Osteoblast (primary cell): ENCODE measurements at regions not wholly inside any gene's neighbourhood (a gene's known extent, or its start where the extent isn't known, plus 50 kb on each side); places are given as distances from the start of the nearest gene placed in this dataset.

Experiments
- DNase-seq: peaks from one replicate; pipeline ENCODE4 v3.0.0; 2011; ENCODE audit warnings: low spot score, mixed read lengths; ENCODE audit not compliant: insufficient read length; ENCODE audit errors: missing footprints
- H2AFZ ChIP-seq: 2 replicates; pipeline ENCODE4 v1.6.0; 2011; ENCODE audit warnings: mild to moderate bottlenecking, low read length
- H3K27ac ChIP-seq: 2 replicates; pipeline ENCODE4 v1.5.1; 2011; ENCODE audit warnings: mild to moderate bottlenecking, low read depth, low read length, moderate library complexity
- H3K27me3 ChIP-seq: 2 replicates; pipeline ENCODE4 v1.6.0; 2012; ENCODE audit warnings: mild to moderate bottlenecking, control low read depth, inconsistent platforms, low read length, moderate library complexity; ENCODE audit not compliant: insufficient read depth
- H3K36me3 ChIP-seq: 2 replicates; pipeline ENCODE4 v1.5.1; 2011; ENCODE audit warnings: mild to moderate bottlenecking, low read length, control low read depth, moderate library complexity; ENCODE audit not compliant: insufficient read depth
- H3K4me1 ChIP-seq: 2 replicates; pipeline ENCODE4 v1.5.1; 2011; ENCODE audit warnings: mild to moderate bottlenecking, low read length, control low read depth, moderate library complexity; ENCODE audit not compliant: insufficient read depth
- H3K4me2 ChIP-seq: 2 replicates; pipeline ENCODE4 v1.6.0; 2011; ENCODE audit warnings: mild to moderate bottlenecking, low read length; ENCODE audit not compliant: insufficient read depth
- H3K4me3 ChIP-seq: fragments of 200-600 bp; sonication (generic); 3 replicates; pipeline ENCODE4 v1.5.1; 2012; ENCODE audit warnings: mild to moderate bottlenecking, low read length, inconsistent platforms; ENCODE audit not compliant: insufficient read depth
- H3K79me2 ChIP-seq: 2 replicates; pipeline ENCODE4 v1.6.0; 2012; ENCODE audit warnings: mild to moderate bottlenecking, low read length, control low read depth, inconsistent platforms; ENCODE audit not compliant: insufficient read depth
- H3K9me3 ChIP-seq: 2 replicates; pipeline ENCODE4 v1.5.1; 2011; ENCODE audit warnings: low read depth, low read length, control low read depth
- H4K20me1 ChIP-seq: 2 replicates; pipeline ENCODE4 v1.6.0; 2012; ENCODE audit warnings: mild to moderate bottlenecking, low read length, control low read depth; ENCODE audit not compliant: insufficient read depth
- TF ChIP-seq, protein P1 (sequence below): IDR thresholded peaks from 2 replicates; pipeline ENCODE4 v1.5.1; 2011; ENCODE audit warnings: mild to moderate bottlenecking, low read depth, low read length, moderate library complexity; ENCODE audit errors: extremely low read depth

DNA sequence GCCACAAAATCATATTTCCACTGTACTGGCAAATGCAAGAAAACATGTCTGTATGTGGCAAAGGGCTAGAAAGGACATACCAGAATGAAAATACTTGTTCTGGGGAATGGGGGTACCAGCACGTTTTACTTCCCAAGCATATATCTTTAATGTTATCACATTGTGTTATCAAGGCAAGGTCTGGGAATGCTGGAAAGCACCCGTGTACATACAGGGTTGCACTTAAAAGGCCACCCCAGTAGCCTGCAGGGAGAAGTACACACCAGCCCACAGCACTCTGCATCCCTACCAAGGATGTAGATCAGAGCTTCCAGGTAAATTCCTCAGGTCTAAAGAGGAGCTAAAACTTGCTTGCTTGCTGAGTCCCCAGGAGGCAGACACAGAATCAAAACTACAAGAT is 381.8 kb downstream of the RRAGC start:
- Histone ChIP-seq H3K27me3 (peaks cover 8% of the 10 kb centered on the region), H3K36me3 (no peaks in the 10 kb centered on the region), H4K20me1 (no peaks in the 10 kb centered on the region), H3K4me2 (no peak overlapping the region), H3K27ac (no peak overlapping the region), H2AFZ (no peak overlapping the region), H3K4me1 (no peaks in the 10 kb centered on the region), H3K9me3 (no peaks in the 10 kb centered on the region), H3K4me3 (no peak overlapping the region), H3K79me2 (no peaks in the 10 kb centered on the region)
- TF ChIP-seq, protein P1, sequence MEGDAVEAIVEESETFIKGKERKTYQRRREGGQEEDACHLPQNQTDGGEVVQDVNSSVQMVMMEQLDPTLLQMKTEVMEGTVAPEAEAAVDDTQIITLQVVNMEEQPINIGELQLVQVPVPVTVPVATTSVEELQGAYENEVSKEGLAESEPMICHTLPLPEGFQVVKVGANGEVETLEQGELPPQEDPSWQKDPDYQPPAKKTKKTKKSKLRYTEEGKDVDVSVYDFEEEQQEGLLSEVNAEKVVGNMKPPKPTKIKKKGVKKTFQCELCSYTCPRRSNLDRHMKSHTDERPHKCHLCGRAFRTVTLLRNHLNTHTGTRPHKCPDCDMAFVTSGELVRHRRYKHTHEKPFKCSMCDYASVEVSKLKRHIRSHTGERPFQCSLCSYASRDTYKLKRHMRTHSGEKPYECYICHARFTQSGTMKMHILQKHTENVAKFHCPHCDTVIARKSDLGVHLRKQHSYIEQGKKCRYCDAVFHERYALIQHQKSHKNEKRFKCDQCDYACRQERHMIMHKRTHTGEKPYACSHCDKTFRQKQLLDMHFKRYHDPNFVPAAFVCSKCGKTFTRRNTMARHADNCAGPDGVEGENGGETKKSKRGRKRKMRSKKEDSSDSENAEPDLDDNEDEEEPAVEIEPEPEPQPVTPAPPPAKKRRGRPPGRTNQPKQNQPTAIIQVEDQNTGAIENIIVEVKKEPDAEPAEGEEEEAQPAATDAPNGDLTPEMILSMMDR, result no peak
- DNase-seq, result no peak

GRCh38 chr1:38476850-38477178 is 382.8 kb downstream of the RRAGC start:
- H4K20me1 ChIP-seq, result no peaks in the 10 kb centered on the region
- peaks cover 8% of the 10 kb centered on the region for H3K27me3 ChIP-seq
- H3K4me1 ChIP-seq, result no peaks in the 10 kb centered on the region
- no peak overlapping the region for H3K4me2 ChIP-seq
- H3K79me2 ChIP-seq, result no peaks in the 10 kb centered on the region
- no peak overlapping the region for H3K27ac ChIP-seq
- TF ChIP-seq, protein P1, result no peak
- no peak overlapping the region for H2AFZ ChIP-seq
- no peak overlapping the region for H3K4me3 ChIP-seq
- H3K9me3 ChIP-seq, result no peaks in the 10 kb centered on the region
- no peak for DNase-seq
- no peaks in the 10 kb centered on the region for H3K36me3 ChIP-seq

GRCh38 chr1:38476111-38476849 is 383.3 kb downstream of the RRAGC start:
- Histone ChIP-seq H3K27me3 (peaks cover 8% of the 10 kb centered on the region), H2AFZ (no peak overlapping the region), H3K4me2 (no peak overlapping the region), H3K27ac (no peak overlapping the region), H3K36me3 (no peaks in the 10 kb centered on the region), H4K20me1 (no peaks in the 10 kb centered on the region), H3K4me3 (no peak overlapping the region), H3K9me3 (no peaks in the 10 kb centered on the region), H3K4me1 (no peaks in the 10 kb centered on the region), H3K79me2 (no peaks in the 10 kb centered on the region)
- TF ChIP-seq, protein P1, result no peak
- DNase-seq, result no peak

GRCh38 chr1:38475624-38476005 is 384.0 kb downstream of the RRAGC start:
- DNase-seq, result no peak
- peaks cover 8% of the 10 kb centered on the region for H3K27me3 ChIP-seq
- H3K4me1 ChIP-seq, result no peaks in the 10 kb centered on the region
- H3K4me3 ChIP-seq, result no peak overlapping the region
- H3K36me3 ChIP-seq, result no peaks in the 10 kb centered on the region
- H3K9me3 ChIP-seq, result no peaks in the 10 kb centered on the region
- no peaks in the 10 kb centered on the region for H3K79me2 ChIP-seq
- no peaks in the 10 kb centered on the region for H4K20me1 ChIP-seq
- H3K27ac ChIP-seq, result no peak overlapping the region
- no peak overlapping the region for H2AFZ ChIP-seq
- H3K4me2 ChIP-seq, result no peak overlapping the region
- TF ChIP-seq, protein P1, result no peak
